ENCODE measurements at regions not wholly inside any gene's neighbourhood (a gene's known extent, or its start where the extent isn't known, plus 50 kb on each side); places are given as distances from the start of the nearest gene placed in this dataset.

DNA sequence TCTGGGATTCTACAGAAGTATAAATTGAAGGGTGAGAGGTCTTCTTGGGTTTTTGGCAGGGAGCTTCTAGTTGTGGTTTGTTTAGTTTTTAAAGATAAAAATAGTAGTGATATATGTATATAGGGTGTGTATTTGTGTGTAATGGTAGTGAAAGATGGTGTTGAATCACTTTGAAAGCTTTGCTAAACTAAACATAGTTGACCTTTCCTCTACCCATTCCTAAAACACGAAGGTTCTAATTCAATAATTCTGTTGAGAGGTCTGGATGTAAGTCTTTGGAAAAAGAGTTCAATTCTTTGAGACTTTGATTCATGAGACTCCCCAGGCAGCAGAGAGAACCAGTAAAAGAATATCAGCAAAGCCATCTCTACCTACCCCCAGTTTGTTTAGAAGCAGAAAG lies 247.9 kb upstream of the DUSP10 start:
- H3K27me3 ChIP-seq (replicated peaks in 1 of 4; ENCODE audit: control insufficient read depth in 3 of 4, extremely low read depth in 1 of 4, insufficient read depth in 3 of 4, low read length in 3 of 4) = no peaks in the 10 kb centered on the region
- no peak overlapping the region for H3K4me2 ChIP-seq (ENCODE audit: insufficient read depth in 1 of 2, low read depth in 2 of 2, low read length in 2 of 2)
- H3K4me3 ChIP-seq (ENCODE audit: extremely low read depth in 1 of 4, insufficient read depth in 2 of 4, low read depth in 3 of 4, low read length in 4 of 4) = no peak overlapping the region
- TF ChIP-seq POLR2AphosphoS5 (IDR thresholded peaks at IDR 0.05; ENCODE audit: low read depth, low read length) (no peak), CBX5 (IDR thresholded peaks at IDR 0.05; ENCODE audit: low read depth, low read length) (no peak), POU5F1 (IDR thresholded peaks at IDR 0.05; ENCODE audit: low read depth, low read length) (no peak), EGR1 (IDR thresholded peaks at IDR 0.05; ENCODE audit: borderline replicate concordance, low read depth, low read length) (no peak), SUZ12 (IDR thresholded peaks at IDR 0.05; ENCODE audit: low read length) (no peak), FOSL1 (IDR thresholded peaks at IDR 0.05; ENCODE audit: insufficient read depth, low read depth, low read length) (no peak), BACH1 (IDR thresholded peaks at IDR 0.05; ENCODE audit: low read length) (no peak), NRF1 (IDR thresholded peaks at IDR 0.05; ENCODE audit: low read depth, low read length) (no peak), SIX5 (IDR thresholded peaks at IDR 0.05; ENCODE audit: low read depth, low read length) (no peak), JUND (IDR thresholded peaks at IDR 0.05; ENCODE audit: low read length) (no peak), TAF7 (optimal IDR thresholded peaks at IDR 0.05; ENCODE audit: borderline replicate concordance, low read depth, low read length) (no peak), EZH2 (IDR thresholded peaks at IDR 0.05; ENCODE audit: low read depth, low read length, severe bottlenecking) (no peak), RFX5 (IDR thresholded peaks at IDR 0.05; ENCODE audit: borderline replicate concordance, low read depth, low read length) (no peak), SRF (IDR thresholded peaks at IDR 0.05; ENCODE audit: low read depth, low read length) (no peak)
- TF ChIP-seq, protein P1, sequence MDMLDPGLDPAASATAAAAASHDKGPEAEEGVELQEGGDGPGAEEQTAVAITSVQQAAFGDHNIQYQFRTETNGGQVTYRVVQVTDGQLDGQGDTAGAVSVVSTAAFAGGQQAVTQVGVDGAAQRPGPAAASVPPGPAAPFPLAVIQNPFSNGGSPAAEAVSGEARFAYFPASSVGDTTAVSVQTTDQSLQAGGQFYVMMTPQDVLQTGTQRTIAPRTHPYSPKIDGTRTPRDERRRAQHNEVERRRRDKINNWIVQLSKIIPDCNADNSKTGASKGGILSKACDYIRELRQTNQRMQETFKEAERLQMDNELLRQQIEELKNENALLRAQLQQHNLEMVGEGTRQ (IDR thresholded peaks at IDR 0.05; ENCODE audit: low read length) = no peak
- no peak overlapping the region for H2BK20ac ChIP-seq (ENCODE audit: low read length)
- no peak overlapping the region for H4K5ac ChIP-seq (ENCODE audit: insufficient read length, low read depth, low read length)
- no peaks in the 10 kb centered on the region for H3K23me2 ChIP-seq (ENCODE audit: low read depth, low read length)
- no peaks in the 10 kb centered on the region for H3K79me2 ChIP-seq (ENCODE audit: control insufficient read depth in 1 of 2, insufficient read depth in 2 of 2, low read length in 2 of 2)
- H3K9ac ChIP-seq (replicated peaks in 1 of 4; ENCODE audit: extremely low read depth in 1 of 4, low read depth in 3 of 4, low read length in 3 of 4) = no peak overlapping the region
- no peak overlapping the region for H4K8ac ChIP-seq (ENCODE audit: extremely low read depth, insufficient read depth, low read length)
- no peak overlapping the region for H3K23ac ChIP-seq (ENCODE audit: insufficient read length)
- H3K36me3 ChIP-seq (ENCODE audit: control insufficient read depth in 2 of 4, insufficient read depth in 4 of 4, low read length in 3 of 4) = no peaks in the 10 kb centered on the region
- H4K20me1 ChIP-seq (replicated peaks in 1 of 2; ENCODE audit: control insufficient read depth in 1 of 2, insufficient read depth in 2 of 2, low read length in 2 of 2) = no peaks in the 10 kb centered on the region
- H2BK120ac ChIP-seq (replicated peaks; ENCODE audit: low read depth, low read length) = no peak overlapping the region
- no peak overlapping the region for H2AK5ac ChIP-seq (ENCODE audit: low read depth, low read length)
- ChIA-PET CTCF (ENCODE audit: partially characterized antibody) (no interaction called here), POLR2A (ENCODE audit: partially characterized antibody) (no interaction called here)
- H3K18ac ChIP-seq (ENCODE audit: extremely low read depth, low read length) = no peak overlapping the region
- H3K4ac ChIP-seq (replicated peaks; ENCODE audit: insufficient read length, low read depth, low read length) = no peak overlapping the region
- H4K91ac ChIP-seq (replicated peaks; ENCODE audit: insufficient read length, low read length) = no peak overlapping the region
- H3K4me1 ChIP-seq (replicated peaks in 1 of 4; ENCODE audit: control insufficient read depth in 3 of 4, insufficient read depth in 4 of 4, low read length in 3 of 4) = no peaks in the 10 kb centered on the region; a peak in 1 of 7 replicates
- H3K14ac ChIP-seq (ENCODE audit: insufficient read length) = no peak overlapping the region
- FAIRE-seq (no peak), DNase-seq (ENCODE audit: low read depth in 1 of 2, low spot score in 2 of 2) (no peak)
- no peaks in the 10 kb centered on the region for H3K79me1 ChIP-seq (ENCODE audit: low read depth, low read length)
- H2BK15ac ChIP-seq (ENCODE audit: low read length) = no peak overlapping the region
- H2AFZ ChIP-seq (ENCODE audit: low read length) = no peak overlapping the region
- H2BK5ac ChIP-seq (ENCODE audit: low read depth, low read length) = no peak overlapping the region
- no peak overlapping the region for H3K27ac ChIP-seq (ENCODE audit: low read depth, low read length)
- WGBS, 2 experiments (ENCODE audit: extremely low coverage in 1 of 2, insufficient coverage in 1 of 2, insufficient read length in 1 of 2, insufficient replicate concordance in 2 of 2, low coverage in 1 of 2, low lambda C conversion rate in 2 of 2, missing lambda C conversion rate in 1 of 2) = 100% methylated on average over 1 of the region's 1 CpG; no CpG with 5 or more reads in 1 of the 2 experiments
- H3K56ac ChIP-seq (replicated peaks; ENCODE audit: insufficient read length, low read depth, low read length) = no peak overlapping the region
- H3K9me3 ChIP-seq (ENCODE audit: insufficient read depth in 2 of 2, low read depth in 1 of 2, low read length in 1 of 2) = no peaks in the 10 kb centered on the region
- no peak overlapping the region for H2BK12ac ChIP-seq (ENCODE audit: low read depth, low read length)

All from H1 (cell line).